DMS 273 treated with DMSO at 0.1 percent for 48 hours (cell line): ENCODE measurements at regions not wholly inside any gene's neighbourhood (a gene's known extent, or its start where the extent isn't known, plus 50 kb on each side); places are given as distances from the start of the nearest gene placed in this dataset.
A peak's percentile ranks its signal among the peaks of the same experiment; 100 is the strongest.

Experiments used
- DNase-seq: peaks from one replicate; lab custom pipeline; 2025; lab: John Stamatoyannopoulos, UW

GRCh38 chr6:6376845-6377244 is 56.4 kb upstream of the F13A1 start:
- DNase-seq: no peak

- DNase-seq: no peak
These were observed 57.2 kb upstream of the F13A1 start for GRCh38 chr6:6377621-6378020.

GRCh38 chr6:6379573-6379972 is 59.1 kb upstream of the F13A1 start:
- DNase-seq: no peak

- no peak for DNase-seq
These were observed 64.1 kb upstream of the F13A1 start for GRCh38 chr6:6384520-6384919.

GRCh38 chr6:6386010-6386409 is 65.5 kb upstream of the F13A1 start:
- no peak for DNase-seq

- no peak for DNase-seq
These were observed 70.6 kb upstream of the F13A1 start for GRCh38 chr6:6390849-6391602.

- DNase-seq: no peak
These were observed 72.0 kb upstream of the F13A1 start for GRCh38 chr6:6392214-6393068.

- DNase-seq: no peak
These were observed 72.6 kb upstream of the F13A1 start for GRCh38 chr6:6393069-6393529.

- no peak for DNase-seq
These were observed 75.2 kb upstream of the F13A1 start for GRCh38 chr6:6395581-6396197.

GRCh38 chr6:6397842-6398241 is 77.4 kb upstream of the F13A1 start:
- DNase-seq: no peak

GRCh38 chr6:6399568-6399967 is 79.1 kb upstream of the F13A1 start:
- DNase-seq: no peak

GRCh38 chr6:6401401-6401800 is 80.9 kb upstream of the F13A1 start:
- DNase-seq: no peak

- DNase-seq: no peak
These were observed 81.5 kb upstream of the F13A1 start for GRCh38 chr6:6402006-6402405.

- DNase-seq: no peak
These were observed 82.1 kb upstream of the F13A1 start for GRCh38 chr6:6402591-6402990.

- no peak for DNase-seq
These were observed 84.6 kb upstream of the F13A1 start for GRCh38 chr6:6405031-6405430.

GRCh38 chr6:6405997-6406714 is 85.7 kb upstream of the F13A1 start:
- DNase-seq: no peak

GRCh38 chr6:6406715-6407070 is 86.2 kb upstream of the F13A1 start:
- DNase-seq: no peak

GRCh38 chr6:6407071-6407741 is 86.7 kb upstream of the F13A1 start:
- peak; percentile 49 for DNase-seq

- DNase-seq: no peak
These were observed 89.1 kb upstream of the F13A1 start for GRCh38 chr6:6409397-6410030.

- DNase-seq: no peak
These were observed 90.7 kb upstream of the F13A1 start for GRCh38 chr6:6411115-6411514.

GRCh38 chr6:6412221-6412620 is 91.8 kb upstream of the F13A1 start:
- no peak for DNase-seq
